Upper lobe of right lung (tissue), 1 donor: ENCODE measurements at regions not wholly inside any gene's neighbourhood (a gene's known extent, or its start where the extent isn't known, plus 50 kb on each side); places are given as distances from the start of the nearest gene placed in this dataset.

Source experiments
- ATAC-seq: fragments of 200-7000 bp; cut with Tn5 transposase; one replicate; pipeline ENCODE4 v1.9.1; 2020; ENCODE audit warnings: mild to moderate bottlenecking, moderate library complexity
- DNase-seq: peaks from one replicate; pipeline ENCODE4 v3.0.0-alpha.2; 2020
- H3K27ac ChIP-seq: fragments of 200-600 bp; one replicate; pipeline ENCODE4 v1.8.0; 2022
- H3K27me3 ChIP-seq: fragments of 200-600 bp; one replicate; pipeline ENCODE4 v1.8.0; 2022; ENCODE audit warnings: mild to moderate bottlenecking
- H3K36me3 ChIP-seq: fragments of 200-600 bp; one replicate; pipeline ENCODE4 v1.8.0; 2022
- H3K4me1 ChIP-seq: fragments of 200-600 bp; one replicate; pipeline ENCODE4 v1.8.0; 2022
- H3K4me3 ChIP-seq: fragments of 200-600 bp; one replicate; pipeline ENCODE4 v1.8.0; 2022; ENCODE audit warnings: mild to moderate bottlenecking
- H3K9me3 ChIP-seq: fragments of 200-600 bp; one replicate; pipeline ENCODE4 v1.8.0; 2022
- intact Hi-C: fragments of 100-400 bp; cut with DNase I; formaldehyde crosslinking; loops from one replicate; pipeline ENCODE4 v1.11.0; 2022
- TF ChIP-seq, protein P1 (sequence below): fragments of 200-600 bp; IDR thresholded peaks from one replicate; pipeline ENCODE4 v1.8.0; 2022; ENCODE audit warnings: antibody characterized with exemption
- donor health status: DM: no; HTN: yes; CAD: no; lungs with severe emphysema.

DNA sequence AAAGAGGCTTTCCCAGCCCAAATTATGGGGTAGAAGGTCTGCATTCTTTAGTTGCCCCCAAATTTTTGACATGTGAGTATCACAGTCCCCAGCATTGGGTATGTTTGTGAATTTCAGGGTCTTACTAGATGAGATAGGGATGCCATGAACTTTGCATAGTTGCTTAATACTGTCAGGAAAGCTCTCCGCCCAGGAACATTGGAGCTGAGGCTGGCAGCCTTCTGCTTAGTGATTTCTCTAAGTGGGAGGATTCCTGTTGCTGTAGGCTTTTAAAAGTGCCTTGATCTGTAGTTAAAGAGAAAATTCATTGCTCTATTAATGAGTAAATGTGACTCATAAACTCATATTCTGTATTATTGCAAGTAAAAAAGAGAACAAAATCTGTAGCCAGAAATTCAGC lies 206.9 kb downstream of the CAVIN4 start:
- intact Hi-C loops = no loop called here
- H3K36me3 ChIP-seq = no peaks in the 10 kb centered on the region
- no peaks in the 10 kb centered on the region for H3K9me3 ChIP-seq
- H3K27me3 ChIP-seq = no peaks in the 10 kb centered on the region
- TF ChIP-seq, protein P1, sequence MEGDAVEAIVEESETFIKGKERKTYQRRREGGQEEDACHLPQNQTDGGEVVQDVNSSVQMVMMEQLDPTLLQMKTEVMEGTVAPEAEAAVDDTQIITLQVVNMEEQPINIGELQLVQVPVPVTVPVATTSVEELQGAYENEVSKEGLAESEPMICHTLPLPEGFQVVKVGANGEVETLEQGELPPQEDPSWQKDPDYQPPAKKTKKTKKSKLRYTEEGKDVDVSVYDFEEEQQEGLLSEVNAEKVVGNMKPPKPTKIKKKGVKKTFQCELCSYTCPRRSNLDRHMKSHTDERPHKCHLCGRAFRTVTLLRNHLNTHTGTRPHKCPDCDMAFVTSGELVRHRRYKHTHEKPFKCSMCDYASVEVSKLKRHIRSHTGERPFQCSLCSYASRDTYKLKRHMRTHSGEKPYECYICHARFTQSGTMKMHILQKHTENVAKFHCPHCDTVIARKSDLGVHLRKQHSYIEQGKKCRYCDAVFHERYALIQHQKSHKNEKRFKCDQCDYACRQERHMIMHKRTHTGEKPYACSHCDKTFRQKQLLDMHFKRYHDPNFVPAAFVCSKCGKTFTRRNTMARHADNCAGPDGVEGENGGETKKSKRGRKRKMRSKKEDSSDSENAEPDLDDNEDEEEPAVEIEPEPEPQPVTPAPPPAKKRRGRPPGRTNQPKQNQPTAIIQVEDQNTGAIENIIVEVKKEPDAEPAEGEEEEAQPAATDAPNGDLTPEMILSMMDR = no peak
- no peaks in the 10 kb centered on the region for H3K4me1 ChIP-seq
- H3K4me3 ChIP-seq = no peak overlapping the region
- ATAC-seq (no peak), DNase-seq (no peak)
- no peak overlapping the region for H3K27ac ChIP-seq

DNA sequence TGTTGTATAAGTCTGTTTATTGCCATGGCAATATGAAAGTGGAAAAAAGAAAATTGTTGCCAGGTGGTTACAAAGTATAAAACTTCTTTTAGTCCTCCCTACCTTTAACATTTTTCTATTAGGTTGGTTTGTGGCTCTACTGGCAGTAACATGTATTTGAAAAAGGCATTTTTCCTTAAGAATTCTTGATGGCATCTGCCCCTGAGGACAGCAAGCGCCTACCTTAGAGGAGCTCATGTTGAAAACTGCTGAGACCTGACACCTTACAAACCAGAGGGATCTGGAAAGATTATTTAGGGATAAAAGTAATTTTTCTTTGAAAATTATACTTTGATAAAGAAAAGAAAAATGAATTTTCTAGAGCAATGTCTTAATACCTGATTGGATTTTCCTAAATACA lies 208.1 kb downstream of the CAVIN4 start:
- no peak for ATAC-seq
- H3K4me1 ChIP-seq = no peaks in the 10 kb centered on the region
- no peaks in the 10 kb centered on the region for H3K9me3 ChIP-seq
- no peaks in the 10 kb centered on the region for H3K27me3 ChIP-seq
- no peak overlapping the region for H3K27ac ChIP-seq
- H3K36me3 ChIP-seq = no peaks in the 10 kb centered on the region
- TF ChIP-seq, protein P1 = no peak
- DNase-seq = no peak
- no peak overlapping the region for H3K4me3 ChIP-seq
- intact Hi-C loops = no loop called here

DNA sequence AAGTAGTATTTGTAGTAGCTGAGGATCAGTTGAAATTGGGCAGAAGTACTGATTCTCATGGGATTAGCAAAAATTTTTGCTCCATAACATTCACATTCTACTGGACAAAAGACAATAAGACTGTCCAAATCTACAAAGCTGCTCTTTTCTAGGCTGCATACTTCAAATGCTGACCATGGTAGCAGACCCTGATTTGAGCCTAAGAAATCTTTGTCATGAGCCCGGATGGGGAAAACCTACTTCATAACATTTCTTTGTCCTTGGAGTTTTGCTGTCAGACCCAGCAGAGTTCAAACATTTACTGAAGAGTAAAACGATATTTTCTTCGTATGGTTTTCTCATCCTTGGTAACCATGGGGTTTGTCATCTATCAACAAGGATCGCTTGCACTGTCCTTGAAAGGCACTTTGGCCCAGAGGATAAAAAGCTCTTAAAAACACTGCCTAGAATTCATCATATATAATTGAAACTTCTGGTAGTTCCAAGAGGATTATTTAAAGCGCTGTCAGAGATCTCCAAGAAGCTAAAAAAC lies 216.9 kb downstream of the CAVIN4 start:
- no peak for ATAC-seq
- TF ChIP-seq, protein P1 = no peak

DNA sequence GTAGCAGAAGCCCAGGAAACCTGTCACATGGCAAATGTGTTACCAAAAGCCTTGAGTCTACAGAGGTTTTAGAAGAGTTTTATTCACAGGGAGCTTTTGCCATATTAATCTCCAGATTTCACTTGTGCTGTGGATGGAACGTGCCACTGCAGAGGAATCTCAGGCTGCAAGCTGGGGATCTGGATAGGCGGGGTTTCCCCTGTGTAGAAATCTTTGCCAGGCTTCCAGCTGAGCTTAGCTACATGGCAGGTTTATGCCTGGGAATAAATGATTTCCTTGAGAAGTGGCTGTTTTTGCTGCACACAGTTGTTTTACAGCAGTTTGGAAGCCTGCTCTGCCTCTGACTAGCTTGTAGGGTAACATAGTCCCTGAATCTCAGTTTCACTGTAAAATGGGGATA lies 224.6 kb upstream of the PLPPR1 start:
- no peak for DNase-seq
- H3K4me3 ChIP-seq = no peak overlapping the region
- ATAC-seq = no peak
- H3K27ac ChIP-seq = no peak overlapping the region
- H3K36me3 ChIP-seq = no peaks in the 10 kb centered on the region
- no peaks in the 10 kb centered on the region for H3K27me3 ChIP-seq
- H3K4me1 ChIP-seq = no peaks in the 10 kb centered on the region
- intact Hi-C loops = no loop called here
- H3K9me3 ChIP-seq = no peaks in the 10 kb centered on the region
- TF ChIP-seq, protein P1 = no peak

More for the DNA sequence above, 216.9 kb downstream of the CAVIN4 start:
- no peaks in the 10 kb centered on the region for H3K27me3 ChIP-seq
- H3K9me3 ChIP-seq = no peaks in the 10 kb centered on the region
- no peaks in the 10 kb centered on the region for H3K4me1 ChIP-seq
- no peaks in the 10 kb centered on the region for H3K36me3 ChIP-seq
- no peak for DNase-seq
- H3K4me3 ChIP-seq = no peak overlapping the region
- no peak overlapping the region for H3K27ac ChIP-seq
- intact Hi-C loops = no loop called here

DNA sequence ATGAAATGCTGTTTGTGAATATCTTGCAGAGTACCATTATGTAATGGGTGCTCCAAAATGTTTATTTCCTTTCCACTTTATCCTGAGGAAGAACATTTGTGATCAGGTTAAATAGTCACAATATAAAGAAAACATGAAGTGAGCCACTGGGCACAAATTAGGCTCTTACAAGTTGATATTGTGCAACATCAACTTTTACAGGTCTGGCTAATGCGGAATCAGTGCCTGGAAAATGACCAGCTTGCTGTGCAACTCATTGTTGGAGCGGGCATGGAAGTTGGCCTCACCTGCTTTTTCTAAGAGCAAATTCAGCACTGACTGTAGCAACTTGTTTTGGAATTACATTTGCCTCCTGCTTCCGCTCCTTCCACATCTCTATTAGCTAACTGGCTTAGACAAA lies 216.9 kb upstream of the PLPPR1 start:
- intact Hi-C loops = no loop called here
- no peak overlapping the region for H3K4me3 ChIP-seq
- ATAC-seq (peak; percentile 53), DNase-seq (no peak)
- TF ChIP-seq, protein P1 = no peak
- H3K27ac ChIP-seq = no peak overlapping the region
- no peaks in the 10 kb centered on the region for H3K36me3 ChIP-seq
- H3K27me3 ChIP-seq = no peaks in the 10 kb centered on the region
- H3K9me3 ChIP-seq = no peaks in the 10 kb centered on the region
- H3K4me1 ChIP-seq = no peaks in the 10 kb centered on the region

DNA sequence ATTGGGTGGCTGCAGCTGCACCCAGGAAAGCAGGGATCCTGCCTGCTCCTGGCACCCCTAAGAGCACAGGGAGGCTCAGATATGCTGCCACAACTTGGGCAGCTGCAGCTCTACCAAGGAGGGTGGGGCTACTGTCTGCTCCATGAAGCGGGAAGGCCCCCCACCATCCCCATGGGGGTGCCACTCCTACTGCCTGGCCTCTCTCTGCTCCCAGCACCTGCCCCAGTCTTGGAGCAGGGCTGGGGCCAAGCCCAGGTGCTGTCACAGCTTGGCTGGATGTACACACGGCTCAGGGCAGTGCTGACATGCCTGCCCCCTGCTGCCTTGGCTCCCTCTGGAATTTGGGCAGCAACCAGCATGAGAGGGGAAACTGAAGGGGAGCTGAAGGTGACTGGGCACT lies 214.7 kb upstream of the PLPPR1 start:
- Histone ChIP-seq H3K27me3 (no peaks in the 10 kb centered on the region), H3K4me3 (no peak overlapping the region), H3K27ac (no peak overlapping the region), H3K4me1 (no peaks in the 10 kb centered on the region), H3K9me3 (no peaks in the 10 kb centered on the region), H3K36me3 (no peaks in the 10 kb centered on the region)
- intact Hi-C loops = no loop called here
- peak; percentile 43 for ATAC-seq
- TF ChIP-seq, protein P1 = no peak
- DNase-seq = no peak
